ENCODE measurements at regions not wholly inside any gene's neighbourhood (a gene's known extent, or its start where the extent isn't known, plus 50 kb on each side); places are given as distances from the start of the nearest gene placed in this dataset.

DNA sequence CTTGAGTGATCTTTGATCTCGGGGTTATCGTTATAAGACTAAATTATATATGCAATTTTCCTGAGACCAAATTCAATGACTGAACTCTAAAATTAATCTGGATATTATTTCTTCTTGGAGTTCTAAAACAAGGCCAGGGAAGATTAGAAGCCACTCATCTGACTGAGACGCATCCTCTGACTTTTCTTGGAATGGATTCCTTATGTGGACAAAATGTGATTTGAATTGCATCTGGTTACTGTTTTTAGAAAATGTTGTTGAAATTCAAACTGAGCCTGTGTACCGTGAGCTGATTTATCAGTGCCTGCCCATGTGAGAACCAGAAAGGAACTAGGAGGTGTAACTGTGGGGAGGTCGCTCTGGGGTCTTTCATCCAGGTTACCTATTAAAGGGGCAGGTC lies 330.8 kb downstream of the OSR1 start:
- H3K4me3 ChIP-seq (ENCODE audit: low read depth, low read length): no peak overlapping the region
- TF ChIP-seq, protein P1, sequence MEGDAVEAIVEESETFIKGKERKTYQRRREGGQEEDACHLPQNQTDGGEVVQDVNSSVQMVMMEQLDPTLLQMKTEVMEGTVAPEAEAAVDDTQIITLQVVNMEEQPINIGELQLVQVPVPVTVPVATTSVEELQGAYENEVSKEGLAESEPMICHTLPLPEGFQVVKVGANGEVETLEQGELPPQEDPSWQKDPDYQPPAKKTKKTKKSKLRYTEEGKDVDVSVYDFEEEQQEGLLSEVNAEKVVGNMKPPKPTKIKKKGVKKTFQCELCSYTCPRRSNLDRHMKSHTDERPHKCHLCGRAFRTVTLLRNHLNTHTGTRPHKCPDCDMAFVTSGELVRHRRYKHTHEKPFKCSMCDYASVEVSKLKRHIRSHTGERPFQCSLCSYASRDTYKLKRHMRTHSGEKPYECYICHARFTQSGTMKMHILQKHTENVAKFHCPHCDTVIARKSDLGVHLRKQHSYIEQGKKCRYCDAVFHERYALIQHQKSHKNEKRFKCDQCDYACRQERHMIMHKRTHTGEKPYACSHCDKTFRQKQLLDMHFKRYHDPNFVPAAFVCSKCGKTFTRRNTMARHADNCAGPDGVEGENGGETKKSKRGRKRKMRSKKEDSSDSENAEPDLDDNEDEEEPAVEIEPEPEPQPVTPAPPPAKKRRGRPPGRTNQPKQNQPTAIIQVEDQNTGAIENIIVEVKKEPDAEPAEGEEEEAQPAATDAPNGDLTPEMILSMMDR (IDR thresholded peaks at IDR 0.05; ENCODE audit: low read depth, low read length): no peak
- H3K27me3 ChIP-seq (ENCODE audit: control insufficient read depth, insufficient read depth, low read length): no peaks in the 10 kb centered on the region
- H3K9me3 ChIP-seq (ENCODE audit: control insufficient read depth, insufficient read depth, low read length): no peaks in the 10 kb centered on the region
- ChIA-PET POLR2A (no interaction called here), CTCF (no interaction called here)
- H3K27ac ChIP-seq (ENCODE audit: low read depth, low read length): no peak overlapping the region
- DNase-seq (ENCODE audit: low read depth, low spot score): no peak

DNA sequence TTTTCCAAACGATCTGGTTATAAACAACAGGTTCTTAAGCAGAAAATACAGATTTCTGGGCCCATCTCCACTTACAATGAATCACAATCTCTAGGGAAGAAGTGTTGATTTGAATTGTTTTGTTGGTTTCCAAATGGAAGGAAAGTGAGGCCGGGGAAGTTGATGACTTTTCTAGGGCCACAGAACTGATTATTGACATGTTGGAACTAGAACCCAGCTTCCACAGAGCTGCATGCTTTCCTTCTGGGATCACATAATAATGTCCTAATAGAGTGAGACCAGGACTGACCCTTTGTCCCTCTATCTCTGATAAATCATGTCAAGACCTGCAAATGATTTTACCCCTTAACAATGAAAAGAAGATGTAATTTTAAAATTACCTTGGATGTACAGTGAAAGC lies 332.2 kb downstream of the OSR1 start:
- POLR2A ChIA-PET: no interaction called here
- Histone ChIP-seq H3K27me3 (ENCODE audit: control insufficient read depth, insufficient read depth, low read length) (no peaks in the 10 kb centered on the region), H3K4me3 (ENCODE audit: low read depth, low read length) (no peak overlapping the region), H3K9me3 (ENCODE audit: control insufficient read depth, insufficient read depth, low read length) (no peaks in the 10 kb centered on the region), H3K27ac (ENCODE audit: low read depth, low read length) (no peak overlapping the region)
- no peak for DNase-seq (ENCODE audit: low read depth, low spot score)
- CTCF ChIA-PET: no interaction called here
- TF ChIP-seq, protein P1 (IDR thresholded peaks at IDR 0.05; ENCODE audit: low read depth, low read length): no peak

DNA sequence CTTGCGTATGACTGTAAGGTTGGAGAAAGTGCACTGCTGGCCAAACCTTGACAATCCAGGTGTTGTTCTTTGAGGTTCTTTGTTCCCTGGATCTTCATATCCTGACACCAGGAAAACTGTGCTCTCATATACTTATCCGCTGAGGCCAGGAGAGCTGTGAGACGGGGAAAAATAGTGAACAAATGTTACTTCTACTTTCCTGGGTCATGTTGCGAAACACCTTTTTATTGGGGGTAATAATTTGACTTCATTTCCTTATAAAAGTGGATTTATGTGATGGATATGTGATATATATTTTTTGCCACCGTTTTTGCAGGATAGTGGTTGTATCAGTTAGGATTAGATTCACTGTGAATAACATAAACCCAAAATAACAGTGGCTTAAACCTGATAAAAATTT lies 336.1 kb downstream of the OSR1 start:
- Histone ChIP-seq H3K4me3 (ENCODE audit: low read depth, low read length) (no peak overlapping the region), H3K9me3 (ENCODE audit: control insufficient read depth, insufficient read depth, low read length) (no peaks in the 10 kb centered on the region), H3K27me3 (ENCODE audit: control insufficient read depth, insufficient read depth, low read length) (no peaks in the 10 kb centered on the region), H3K27ac (ENCODE audit: low read depth, low read length) (no peak overlapping the region)
- TF ChIP-seq, protein P1 (IDR thresholded peaks at IDR 0.05; ENCODE audit: low read depth, low read length): no peak
- no peak for DNase-seq (ENCODE audit: low read depth, low spot score)
- POLR2A ChIA-PET: interaction anchor here (1.1 to 1.8 kb wide), 2 partner anchors 97 to 336 kb away, joined by 3 to 7 read pairs; partner anchors contain the start of gene OSR1
- CTCF ChIA-PET: interaction anchor here (1.5 kb wide), 1 partner anchor 99 kb away, joined by 3 read pairs; no protein-coding TSS in a partner anchor

DNA sequence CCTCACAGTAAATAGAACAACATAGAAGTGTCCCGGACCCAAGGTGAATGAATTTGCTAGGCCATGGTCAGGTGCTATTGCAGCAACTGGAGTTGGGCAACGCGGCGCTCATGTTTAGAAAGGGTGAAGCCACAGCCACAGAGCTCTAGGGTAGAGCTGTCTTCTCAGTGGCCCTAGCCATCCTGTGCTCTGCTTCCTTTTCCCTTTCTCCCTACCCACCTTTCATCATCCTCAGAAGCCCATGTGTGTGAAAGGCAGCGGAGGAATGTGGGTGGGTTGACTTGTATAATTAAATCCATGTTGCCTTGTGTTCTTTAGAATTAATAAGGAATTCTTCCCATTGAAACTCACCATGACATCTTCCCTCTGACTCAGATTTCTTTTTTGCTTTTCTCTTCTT lies 336.7 kb downstream of the OSR1 start:
- H3K9me3 ChIP-seq (ENCODE audit: control insufficient read depth, insufficient read depth, low read length): no peaks in the 10 kb centered on the region
- TF ChIP-seq, protein P1 (IDR thresholded peaks at IDR 0.05; ENCODE audit: low read depth, low read length): no peak
- ChIA-PET CTCF (interaction anchor here (1.5 kb wide), 1 partner anchor 99 kb away, joined by 3 read pairs; no protein-coding TSS in a partner anchor), POLR2A (interaction anchor here (1.1 to 1.8 kb wide), 2 partner anchors 97 to 336 kb away, joined by 3 to 7 read pairs; partner anchors contain the start of gene OSR1)
- DNase-seq (ENCODE audit: low read depth, low spot score): peak; percentile 59
- H3K27me3 ChIP-seq (ENCODE audit: control insufficient read depth, insufficient read depth, low read length): no peaks in the 10 kb centered on the region
- H3K4me3 ChIP-seq (ENCODE audit: low read depth, low read length): no peak overlapping the region
- H3K27ac ChIP-seq (ENCODE audit: low read depth, low read length): peak overlapping the region; percentile 76

DNA sequence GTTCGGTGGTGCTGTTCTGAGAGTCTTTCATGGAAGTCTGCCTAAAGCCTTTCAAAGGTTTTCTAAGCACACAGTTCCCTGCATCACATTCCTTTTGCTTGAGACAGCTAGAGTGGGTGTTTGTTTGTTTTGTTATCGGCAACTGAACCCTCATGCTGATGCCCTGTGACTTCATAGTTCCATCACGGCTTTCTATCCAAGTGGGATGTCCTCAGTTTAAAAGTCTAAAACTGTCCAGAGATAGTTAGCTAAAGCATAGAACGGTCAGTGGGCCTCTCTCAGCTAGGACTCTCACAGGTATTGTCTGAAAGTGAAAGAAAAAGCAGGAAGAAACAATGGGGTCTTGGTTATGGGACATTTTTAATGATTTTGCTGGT lies 337.3 kb downstream of the OSR1 start:
- Histone ChIP-seq H3K27ac (ENCODE audit: low read depth, low read length) (peak overlapping the region; percentile 81), H3K4me3 (ENCODE audit: low read depth, low read length) (no peak overlapping the region)
- CTCF ChIA-PET: interaction anchor here (1.5 kb wide), 1 partner anchor 100 kb away, joined by 3 read pairs; no protein-coding TSS in a partner anchor

More for the DNA sequence above, 337.3 kb downstream of the OSR1 start:
- TF ChIP-seq, protein P1 (IDR thresholded peaks at IDR 0.05; ENCODE audit: low read depth, low read length): no peak
- DNase-seq (ENCODE audit: low read depth, low spot score): peak; percentile 85
- Histone ChIP-seq H3K27me3 (ENCODE audit: control insufficient read depth, insufficient read depth, low read length) (no peaks in the 10 kb centered on the region), H3K9me3 (ENCODE audit: control insufficient read depth, insufficient read depth, low read length) (no peaks in the 10 kb centered on the region)
- POLR2A ChIA-PET: interaction anchor here (0.8 to 1.8 kb wide), 3 partner anchors 12 to 337 kb away, joined by 3 to 7 read pairs (median 3); partner anchors contain the start of gene OSR1
